ENCODE measurements at regions not wholly inside any gene's neighbourhood (a gene's known extent, or its start where the extent isn't known, plus 50 kb on each side); places are given as distances from the start of the nearest gene placed in this dataset.

DNA sequence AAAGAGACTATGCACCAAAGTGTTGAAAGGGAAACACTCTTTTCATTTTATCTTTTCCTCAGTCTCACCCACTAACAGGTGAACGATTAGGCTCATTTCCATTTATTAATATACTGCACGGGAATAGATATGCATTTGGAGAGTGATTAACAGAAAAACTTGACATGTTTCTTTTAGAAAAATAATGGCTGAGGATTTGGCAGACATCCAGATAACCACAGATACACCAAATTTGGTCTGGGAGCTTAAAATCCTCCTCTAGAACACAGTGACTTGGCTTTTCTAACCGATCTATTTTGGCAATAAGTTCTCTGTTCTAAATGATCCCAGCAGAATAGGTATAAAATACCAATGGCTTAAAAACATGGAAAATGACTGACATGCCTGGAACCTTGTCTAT lies 459.3 kb upstream of the SGO1 start:
- no peak for TF ChIP-seq POLR2A (IDR thresholded peaks at IDR 0.05)
- TF ChIP-seq, protein P1, sequence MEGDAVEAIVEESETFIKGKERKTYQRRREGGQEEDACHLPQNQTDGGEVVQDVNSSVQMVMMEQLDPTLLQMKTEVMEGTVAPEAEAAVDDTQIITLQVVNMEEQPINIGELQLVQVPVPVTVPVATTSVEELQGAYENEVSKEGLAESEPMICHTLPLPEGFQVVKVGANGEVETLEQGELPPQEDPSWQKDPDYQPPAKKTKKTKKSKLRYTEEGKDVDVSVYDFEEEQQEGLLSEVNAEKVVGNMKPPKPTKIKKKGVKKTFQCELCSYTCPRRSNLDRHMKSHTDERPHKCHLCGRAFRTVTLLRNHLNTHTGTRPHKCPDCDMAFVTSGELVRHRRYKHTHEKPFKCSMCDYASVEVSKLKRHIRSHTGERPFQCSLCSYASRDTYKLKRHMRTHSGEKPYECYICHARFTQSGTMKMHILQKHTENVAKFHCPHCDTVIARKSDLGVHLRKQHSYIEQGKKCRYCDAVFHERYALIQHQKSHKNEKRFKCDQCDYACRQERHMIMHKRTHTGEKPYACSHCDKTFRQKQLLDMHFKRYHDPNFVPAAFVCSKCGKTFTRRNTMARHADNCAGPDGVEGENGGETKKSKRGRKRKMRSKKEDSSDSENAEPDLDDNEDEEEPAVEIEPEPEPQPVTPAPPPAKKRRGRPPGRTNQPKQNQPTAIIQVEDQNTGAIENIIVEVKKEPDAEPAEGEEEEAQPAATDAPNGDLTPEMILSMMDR (IDR thresholded peaks at IDR 0.05): no peak
